HepG2 (cell line): ENCODE measurements at regions not wholly inside any gene's neighbourhood (a gene's known extent, or its start where the extent isn't known, plus 50 kb on each side); places are given as distances from the start of the nearest gene placed in this dataset.

Experiments used
- ATAC-seq: fragments of 200-7000 bp; cut with Tn5 transposase; 3 replicates; pipeline ENCODE4 v1.9.1; 2020; ENCODE audit warnings: mild to moderate bottlenecking, moderate library complexity
- BruUV-seq: library from RNA; stranded (reverse); fragments of 400-500 nt; replicated peaks from 2 replicates; lab custom pipeline; 2021; lab: Mats Ljungman, UMichigan
- CTCF ChIA-PET: fragments of 300-600 bp; formaldehyde crosslinking; extraction: SDS; loops from one replicate; lab custom pipeline; 2021; ENCODE audit warnings: low total read pairs, inconsistent platforms, low intra/inter-chr PET ratio; lab: Yijun Ruan, JAX
- POLR2A ChIA-PET: fragments of 350-600 bp; sonication (Branson Sonifier 250); formaldehyde crosslinking; loops from one replicate; lab custom pipeline; 2020; ENCODE audit warnings: antibody characterized with exemption, inconsistent platforms; lab: Yijun Ruan, JAX
- DNase-seq: peaks from one replicate; pipeline ENCODE4 v3.0.0-alpha.2; 2015; ENCODE audit warnings: low spot score
- FAIRE-seq: peaks from 3 replicates; lab custom pipeline; 2011; peaks lifted over from hg19 to GRCh38; lab: Jason Lieb, UNC
- H2AFZ ChIP-seq: one replicate; pipeline ENCODE4 v1.6.1; 2011; ENCODE audit warnings: low read length, inconsistent platforms
- H3K27ac ChIP-seq: fragments of 300-600 bp; 3 replicates; pipeline ENCODE4 v1.8.0; 2011; ENCODE audit warnings: mixed run types, mild to moderate bottlenecking, mixed read lengths, low read length, inconsistent platforms; ENCODE audit not compliant: insufficient read depth; ENCODE audit errors: extremely low read length
- H3K27me3 ChIP-seq, 2 experiments: fragments of 200-600 bp in 1 of 2; 2 replicates in 1 of 2; 3 replicates in 1 of 2; pipeline versions ENCODE4 v1.6.0 to v1.8.0; 2011; ENCODE audit warnings: low read length in 2 of 2, mild to moderate bottlenecking in 2 of 2, moderate library complexity in 2 of 2, inconsistent platforms in 1 of 2; ENCODE audit not compliant: insufficient read depth in 2 of 2, control insufficient read depth in 1 of 2
- H3K36me3 ChIP-seq, 2 experiments: fragments of 200-600 bp in 1 of 2; replicated peaks in 1 of 2; 2 replicates in 1 of 2; 3 replicates in 1 of 2; pipeline versions ENCODE4 v1.5.1 to v1.8.0; 2011; ENCODE audit warnings: low read length in 2 of 2, inconsistent platforms in 1 of 2; ENCODE audit not compliant: insufficient read depth in 2 of 2, control insufficient read depth in 1 of 2
- H3K4me1 ChIP-seq: 2 replicates; pipeline ENCODE4 v1.5.1; 2012; ENCODE audit warnings: low read length, inconsistent platforms; ENCODE audit not compliant: insufficient read depth
- H3K4me2 ChIP-seq: 2 replicates; pipeline ENCODE4 v1.6.0; 2011; ENCODE audit warnings: low read depth, low read length, inconsistent platforms
- H3K4me3 ChIP-seq, 3 experiments: fragments of 200-600 bp in 1 of 3; sonication (generic), shearing (Covaris generic) in 1 of 3; replicated peaks in 1 of 3; 2 replicates each; pipeline ENCODE4 v1.5.1; 2011 to 2016; ENCODE audit warnings: low read length in 3 of 3, inconsistent platforms in 2 of 3, low read depth in 2 of 3, mild to moderate bottlenecking in 2 of 3, control low read depth in 1 of 3, mixed read lengths in 1 of 3; ENCODE audit not compliant: insufficient read depth in 1 of 3
- H3K79me2 ChIP-seq: one replicate; pipeline ENCODE4 v1.6.1; 2011; ENCODE audit warnings: low read length, inconsistent platforms; ENCODE audit not compliant: insufficient read depth
- H3K9ac ChIP-seq: 2 replicates; pipeline ENCODE4 v1.6.0; 2011; ENCODE audit warnings: mild to moderate bottlenecking, low read depth, low read length, inconsistent platforms; ENCODE audit not compliant: insufficient read depth
- H3K9me3 ChIP-seq: 2 replicates; pipeline ENCODE4 v1.5.1; 2012; ENCODE audit warnings: mild to moderate bottlenecking, low read length
- H4K20me1 ChIP-seq: 2 replicates; pipeline ENCODE4 v1.6.0; 2011; ENCODE audit warnings: inconsistent platforms, mild to moderate bottlenecking, low read length, moderate library complexity; ENCODE audit not compliant: insufficient read depth
- HIVEP1 ChIP-seq: sonication (generic); formaldehyde crosslinking; IDR thresholded peaks from 2 replicates; pipeline ENCODE4 v1.4.0; 2020; ENCODE audit warnings: mild to moderate bottlenecking, missing genetic modification reagents
- MAF1 ChIP-seq: sonication (generic); formaldehyde crosslinking; IDR thresholded peaks from 2 replicates; pipeline ENCODE4 v1.5.0; 2020; ENCODE audit warnings: missing genetic modification reagents, borderline replicate concordance
- POLR2G ChIP-seq: fragments of 200-400 bp; formaldehyde crosslinking; IDR thresholded peaks from 2 replicates; pipeline ENCODE4 v1.6.1; 2018; ENCODE audit warnings: mild to moderate bottlenecking, low read depth, low read length, moderate library complexity
- RAD21 ChIP-seq: fragments of 450-650 bp; formaldehyde crosslinking; IDR thresholded peaks from 2 replicates; pipeline ENCODE4 v1.5.0; 2020; ENCODE audit warnings: mild to moderate bottlenecking
- SNAI1 ChIP-seq: sonication (generic); formaldehyde crosslinking; IDR thresholded peaks from 2 replicates; pipeline ENCODE4 v1.5.0; 2020; ENCODE audit warnings: mild to moderate bottlenecking, missing genetic modification reagents, borderline replicate concordance
- TOE1 ChIP-seq: sonication (generic); formaldehyde crosslinking; IDR thresholded peaks from 2 replicates; pipeline ENCODE4 v1.4.0; 2020; ENCODE audit warnings: mild to moderate bottlenecking, missing genetic modification reagents
- TOPORS ChIP-seq: sonication (generic); formaldehyde crosslinking; IDR thresholded peaks from 2 replicates; pipeline ENCODE4 v1.8.0; 2023; ENCODE audit warnings: mild to moderate bottlenecking, missing genetic modification reagents
- ZBTB38 ChIP-seq: sonication (generic); formaldehyde crosslinking; IDR thresholded peaks from 2 replicates; pipeline ENCODE4 v1.5.1; 2020; ENCODE audit warnings: mild to moderate bottlenecking, missing genetic modification reagents
- ZBTB7A ChIP-seq: sonication (generic); formaldehyde crosslinking; IDR thresholded peaks from 2 replicates; pipeline ENCODE4 v1.8.0; 2022; ENCODE audit warnings: mild to moderate bottlenecking, missing genetic modification reagents
- ZNF850 ChIP-seq: sonication (generic); formaldehyde crosslinking; conservative IDR thresholded peaks from 2 replicates; pipeline ENCODE4 v1.9.0; 2021; ENCODE audit warnings: mild to moderate bottlenecking, missing genetic modification reagents
- ZZZ3 ChIP-seq: sonication (generic); formaldehyde crosslinking; IDR thresholded peaks from 2 replicates; pipeline ENCODE4 v1.4.0; 2020; ENCODE audit warnings: missing genetic modification reagents, mild to moderate bottlenecking, borderline replicate concordance
- WGBS: methylation state at CpG from one replicate; pipeline ENCODE4 v1.1.6; 2017; ENCODE audit warnings: low lambda C conversion rate; 5-methylcytosine and 5-hydroxymethylcytosine counted together
- in situ Hi-C: cut with HindIII; loops from 2 replicates; pipeline ENCODE4 v1.10.0; 2017; ENCODE audit warnings: low pct_unique_long_range_greater_than_20kb; ENCODE audit not compliant: extremely low pct_ligation_motif_present
- intact Hi-C: fragments of 100-400 bp; cut with micrococcal nuclease; formaldehyde crosslinking; loops from one replicate; pipeline ENCODE4 v1.10.0; 2022; ENCODE audit not compliant: unreplicated experiment
- TF ChIP-seq, protein P1 (sequence below): sonication (generic); formaldehyde crosslinking; IDR thresholded peaks from 2 replicates; pipeline ENCODE4 v1.5.1; 2020; ENCODE audit warnings: mild to moderate bottlenecking, missing genetic modification reagents, borderline replicate concordance

- ATAC-seq = no peak
- H3K4me1 ChIP-seq = no peaks in the 10 kb centered on the region
- no peaks in the 10 kb centered on the region for H3K36me3 ChIP-seq
- no peaks in the 10 kb centered on the region for H4K20me1 ChIP-seq
- H3K9ac ChIP-seq = no peak overlapping the region
- H2AFZ ChIP-seq = no peak overlapping the region
- TF ChIP-seq ZNF850 (CRISPR knock-in tag) (no peak), ZBTB7A (CRISPR knock-in tag) (no peak), POLR2G (no peak), RAD21 (CRISPR knock-in tag) (no peak), MAF1 (CRISPR knock-in tag) (no peak), ZZZ3 (no peak), TOE1 (CRISPR knock-in tag) (no peak), ZBTB38 (CRISPR knock-in tag) (no peak), HIVEP1 (no peak), SNAI1 (CRISPR knock-in tag) (no peak), TOPORS (CRISPR knock-in tag) (no peak)
- TF ChIP-seq, protein P1, sequence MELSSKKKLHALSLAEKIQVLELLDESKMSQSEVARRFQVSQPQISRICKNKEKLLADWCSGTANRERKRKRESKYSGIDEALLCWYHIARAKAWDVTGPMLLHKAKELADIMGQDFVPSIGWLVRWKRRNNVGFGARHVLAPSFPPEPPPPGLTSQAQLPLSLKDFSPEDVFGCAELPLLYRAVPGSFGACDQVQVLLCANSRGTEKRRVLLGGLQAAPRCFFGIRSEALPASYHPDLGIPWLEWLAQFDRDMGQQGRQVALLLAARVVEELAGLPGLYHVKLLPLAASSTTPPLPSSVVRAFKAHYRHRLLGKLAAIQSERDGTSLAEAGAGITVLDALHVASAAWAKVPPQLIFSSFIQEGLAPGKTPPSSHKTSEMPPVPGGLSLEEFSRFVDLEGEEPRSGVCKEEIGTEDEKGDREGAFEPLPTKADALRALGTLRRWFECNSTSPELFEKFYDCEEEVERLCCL (CRISPR knock-in tag) = no peak
- no peak overlapping the region for H3K4me2 ChIP-seq
- no TSS peak for BruUV-seq
- H3K9me3 ChIP-seq = no peaks in the 10 kb centered on the region
- H3K4me3 ChIP-seq = no peak overlapping the region
- H3K27me3 ChIP-seq = no peaks in the 10 kb centered on the region
- H3K27ac ChIP-seq = no peak overlapping the region
- CTCF ChIA-PET = no interaction called here
- DNase-seq = no peak
- in situ Hi-C loops (no loop called here), intact Hi-C loops (no loop called here)
- 2% methylated on average over 2 of the region's 2 CpGs for WGBS
- POLR2A ChIA-PET = no interaction called here
- no peak for FAIRE-seq
- H3K79me2 ChIP-seq = no peaks in the 10 kb centered on the region
Observed at GRCh38 chr3:152622811-152623167, 212.1 kb upstream of the P2RY1 start.
